ENCODE measurements at regions not wholly inside any gene's neighbourhood (a gene's known extent, or its start where the extent isn't known, plus 50 kb on each side); places are given as distances from the start of the nearest gene placed in this dataset.

DNA sequence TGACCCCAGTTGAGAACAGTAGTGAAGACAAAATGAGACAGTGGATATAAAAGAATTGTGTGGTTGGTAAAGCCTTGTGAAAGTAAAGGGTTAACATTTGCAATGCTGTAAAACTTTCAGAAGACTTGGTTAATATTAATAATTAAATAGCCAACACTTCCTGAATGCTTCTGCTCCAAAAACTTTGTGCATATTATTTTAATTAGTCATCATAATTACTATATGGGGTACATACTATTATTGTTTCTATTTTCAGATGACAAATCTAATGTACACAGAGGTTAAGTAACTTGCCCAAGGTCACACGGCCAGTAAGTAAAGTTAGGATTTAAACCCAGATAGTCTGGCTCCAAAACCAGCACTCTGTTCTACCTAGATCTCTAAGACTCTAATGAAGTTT is 291.3 kb downstream of the OGFRL1 start:
- TF ChIP-seq ZNF274 (IDR thresholded peaks at IDR 0.05; ENCODE audit: low read depth, low read length), result no peak
- no peak for TF ChIP-seq YY1 (IDR thresholded peaks at IDR 0.05; ENCODE audit: insufficient read depth, insufficient read length)

All from NT2/D1 (cell line).